OCI-LY3 (cell line): ENCODE measurements at regions not wholly inside any gene's neighbourhood (a gene's known extent, or its start where the extent isn't known, plus 50 kb on each side); places are given as distances from the start of the nearest gene placed in this dataset.

Source experiments
- CTCF ChIP-seq: fragments of 200-600, 300-600 bp; sonication (generic); IDR thresholded peaks from 2 replicates; pipeline ENCODE4 v1.5.1; 2014; ENCODE audit warnings: antibody characterized with exemption, low read length, low read depth
- EZH2phosphoT487 ChIP-seq: fragments of 200-600 bp; shearing (Covaris generic); IDR thresholded peaks from 2 replicates; pipeline ENCODE4 v1.6.1; 2018; ENCODE audit warnings: antibody characterized with exemption, mixed run types, low read depth

- TF ChIP-seq CTCF (no peak), EZH2phosphoT487 (no peak)
Observed at GRCh38 chr2:19473350-19473749, 114.9 kb upstream of the OSR1 start.
